NCI-H460 (cell line): ENCODE measurements at regions not wholly inside any gene's neighbourhood (a gene's known extent, or its start where the extent isn't known, plus 50 kb on each side); places are given as distances from the start of the nearest gene placed in this dataset.

ENCODE experiments used
- DNase-seq: peaks from one replicate; pipeline ENCODE4 v3.0.0-alpha.2; 2016; ENCODE audit warnings: low read depth; ENCODE audit errors: extremely low read depth

DNA sequence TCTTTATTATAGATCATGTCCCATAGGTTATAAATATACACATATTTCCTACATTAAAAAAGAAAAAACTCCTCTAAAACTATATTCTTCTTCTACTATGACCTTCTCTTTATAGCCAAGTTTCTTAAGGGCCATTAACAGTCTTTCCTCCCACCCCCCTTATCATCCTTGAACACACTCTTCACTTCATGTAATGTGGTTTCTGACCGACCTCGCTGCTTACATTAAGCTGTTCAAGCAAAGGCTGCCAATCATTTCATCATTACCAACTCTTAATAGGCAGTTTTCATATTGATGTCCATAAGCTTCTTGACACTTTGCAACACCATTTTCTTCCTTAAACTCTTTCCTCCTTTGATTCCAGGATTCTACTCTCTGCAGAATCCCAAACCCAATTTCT is 283.0 kb upstream of the PCSK5 start:
- no peak for DNase-seq

DNA sequence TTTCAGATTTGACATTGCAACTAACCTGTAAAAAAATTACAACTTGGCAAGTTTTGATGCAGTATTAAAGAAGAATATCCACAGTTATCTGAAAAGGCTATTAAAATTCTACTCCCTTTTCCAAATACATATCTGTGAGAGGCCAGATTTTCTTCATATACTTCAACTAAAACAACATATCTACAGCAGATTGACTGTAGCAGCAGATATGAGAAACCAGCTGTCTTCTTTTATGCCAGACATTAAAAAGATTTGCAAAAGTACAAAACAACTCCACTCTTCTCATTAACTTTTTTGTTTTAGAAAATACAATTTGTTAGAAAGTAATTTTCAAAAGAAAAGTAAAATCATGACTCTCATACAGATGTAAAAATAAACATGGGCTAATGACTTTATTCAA is 281.1 kb upstream of the PCSK5 start:
- no peak for DNase-seq

DNA sequence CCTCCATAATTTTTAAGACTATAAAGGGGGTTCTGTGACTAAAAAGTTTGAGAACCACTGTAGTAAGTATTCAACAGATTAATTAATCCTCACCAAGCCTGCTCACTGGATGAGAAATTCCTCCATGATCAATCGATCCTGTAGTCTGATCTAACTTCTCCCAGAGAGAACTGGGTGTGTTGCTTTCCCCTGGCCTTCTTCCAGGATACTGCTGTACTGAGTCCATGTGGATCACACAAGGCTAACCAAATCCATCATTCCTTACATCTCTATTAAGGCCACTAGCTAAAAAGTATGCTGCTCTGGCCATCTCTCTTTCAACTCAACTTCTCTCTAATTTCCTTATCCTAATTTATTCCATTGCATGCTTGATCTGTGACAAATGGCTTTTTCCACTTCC is 280.2 kb upstream of the PCSK5 start:
- DNase-seq: no peak

DNA sequence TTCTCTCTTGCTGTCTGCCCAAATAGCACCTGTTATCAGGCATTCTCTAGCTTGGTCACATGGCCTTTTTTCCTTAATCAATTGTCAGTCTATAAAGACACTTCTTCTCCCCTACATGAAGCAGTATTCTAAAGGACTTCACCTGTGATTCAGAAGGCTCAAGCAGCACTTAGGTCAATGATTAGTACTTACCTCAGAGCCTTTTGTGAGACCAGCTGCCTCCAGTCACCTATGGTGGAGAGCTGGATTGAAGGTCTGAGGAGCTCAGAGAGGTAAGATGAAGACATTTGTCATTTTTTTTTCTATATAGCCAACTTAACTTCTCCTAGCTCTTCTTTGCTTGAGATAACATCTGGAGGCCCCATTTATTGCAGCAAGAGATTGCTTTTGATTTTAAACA is 278.3 kb upstream of the PCSK5 start:
- DNase-seq: no peak

DNA sequence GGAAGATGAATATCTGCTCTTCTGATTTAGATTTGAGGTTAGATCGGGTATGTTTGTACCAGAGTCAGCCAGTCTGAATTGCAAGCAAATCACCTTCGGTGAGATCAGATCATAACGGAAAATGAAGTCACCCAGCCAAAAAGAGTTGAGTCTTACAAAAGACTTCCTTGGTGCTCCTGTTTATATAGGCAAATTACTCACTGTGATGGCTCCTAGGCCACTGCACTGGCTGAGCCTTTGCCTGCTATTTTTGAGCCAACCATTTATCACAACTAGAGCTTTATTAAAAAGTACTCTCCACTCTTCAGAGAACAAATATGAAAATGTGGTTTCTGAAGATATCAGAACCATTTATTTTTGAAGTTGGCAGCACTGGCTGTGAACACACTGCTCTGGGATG is 277.7 kb upstream of the PCSK5 start:
- DNase-seq: no peak

DNA sequence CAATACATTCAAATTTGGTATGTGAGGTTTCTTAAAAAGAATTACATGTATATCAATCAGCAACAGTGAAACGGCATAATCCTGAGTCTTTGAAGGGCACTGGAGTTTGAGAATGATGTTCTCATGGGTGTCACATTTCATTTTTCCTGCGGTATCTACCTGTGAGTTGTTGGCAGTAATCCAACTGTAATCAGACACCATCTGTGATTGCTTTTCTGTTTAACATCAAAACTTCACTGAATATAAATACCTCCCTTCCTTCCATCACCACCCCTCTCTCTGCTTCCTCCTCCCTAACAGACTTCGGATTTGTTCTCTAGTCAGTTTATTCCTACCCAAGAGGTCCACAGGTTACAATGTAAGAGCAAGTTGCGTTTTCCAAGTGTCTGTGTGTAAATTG is 275.2 kb upstream of the PCSK5 start:
- no peak for DNase-seq

DNA sequence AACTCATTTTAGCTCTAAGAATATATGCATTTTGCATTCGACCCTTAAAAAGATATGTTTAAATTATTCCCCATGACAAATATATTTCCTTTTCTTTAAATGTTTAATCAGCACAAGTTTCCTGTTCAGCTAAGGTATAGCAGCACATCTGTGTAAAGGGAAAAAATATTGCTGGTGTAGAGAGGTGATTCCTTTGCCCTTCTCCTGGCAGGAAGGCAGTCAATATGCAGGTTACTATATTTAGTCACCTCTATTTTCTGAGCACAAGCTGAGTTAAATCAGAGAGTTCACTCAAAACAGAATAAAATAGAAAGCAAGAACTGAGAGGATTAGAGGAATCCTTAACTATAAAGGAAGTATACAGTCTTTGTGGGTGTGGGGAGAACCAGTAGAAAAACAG is 274.4 kb upstream of the PCSK5 start:
- no peak for DNase-seq

DNA sequence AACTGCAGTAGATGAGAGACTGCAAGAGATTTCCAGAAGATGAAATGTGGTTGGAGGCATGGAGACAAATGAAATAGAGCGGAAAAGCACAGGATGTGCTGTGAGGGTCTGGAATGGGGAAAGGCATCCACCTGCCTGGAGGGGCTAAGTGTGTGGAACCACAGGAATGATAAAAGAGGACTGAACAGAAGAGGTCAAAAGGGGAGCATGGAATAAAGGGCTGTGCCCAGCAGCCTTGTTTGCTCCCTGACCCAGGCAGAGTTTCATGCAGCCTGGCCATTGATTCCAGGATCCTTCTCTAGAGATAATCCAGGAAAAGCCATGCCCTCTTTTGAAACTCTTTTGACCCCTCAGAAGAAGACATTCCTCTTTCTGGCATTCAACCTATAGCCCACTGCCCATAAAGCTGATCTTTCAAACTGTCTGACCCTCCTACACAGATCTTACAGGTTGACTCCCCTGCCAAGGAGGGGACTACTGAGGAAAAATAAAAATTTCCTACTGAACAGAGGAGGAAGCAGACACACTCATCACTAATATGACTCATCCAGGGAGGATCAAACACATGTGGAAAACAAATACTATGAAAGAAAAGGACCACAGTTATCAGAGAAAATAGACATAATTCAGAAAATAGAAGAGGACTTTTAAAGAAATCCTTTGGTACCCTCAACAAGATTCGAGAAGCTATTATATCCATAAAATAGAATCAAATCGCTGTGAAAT is 273.5 kb upstream of the PCSK5 start:
- no peak for DNase-seq

DNA sequence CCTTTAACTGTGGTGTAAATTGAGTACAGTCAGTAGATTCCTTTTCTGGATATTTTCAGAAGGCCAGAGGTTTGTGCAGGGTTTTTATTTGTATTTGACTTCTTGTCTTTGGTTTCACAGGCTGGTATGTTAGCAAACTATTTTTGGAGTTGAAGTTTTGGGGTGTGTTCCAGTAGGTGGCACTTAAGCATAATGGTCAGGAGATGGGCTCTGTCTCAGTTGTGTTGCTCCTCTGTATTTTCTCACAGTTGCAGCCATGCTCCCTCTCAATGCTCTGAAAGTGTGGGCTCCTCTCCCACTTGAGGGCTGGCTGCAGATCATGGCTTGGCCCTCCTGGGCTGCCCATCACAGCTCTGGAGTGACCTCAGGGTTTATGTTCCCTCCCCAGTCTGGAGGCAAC is 267.0 kb upstream of the PCSK5 start:
- DNase-seq: no peak

DNA sequence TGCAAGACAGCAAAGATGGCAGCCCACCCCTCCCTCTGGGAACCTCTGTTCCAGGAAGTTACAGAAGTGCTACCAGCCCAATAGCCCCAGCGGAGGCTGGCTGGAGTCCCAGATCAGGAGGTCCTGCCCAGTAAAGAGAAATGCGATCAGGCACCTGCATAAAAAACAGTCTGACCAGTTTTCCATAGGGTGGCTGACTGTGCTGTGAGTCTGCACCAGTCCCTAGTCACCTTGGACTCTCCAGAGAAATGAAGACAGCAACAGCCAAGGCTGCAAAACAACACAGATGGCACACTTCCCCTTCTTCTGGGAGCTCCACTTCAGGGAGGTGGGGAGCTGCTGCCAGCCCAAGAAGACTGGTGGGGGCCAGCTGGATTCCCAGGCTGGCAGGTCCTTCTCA is 265.5 kb upstream of the PCSK5 start:
- DNase-seq: no peak

DNA sequence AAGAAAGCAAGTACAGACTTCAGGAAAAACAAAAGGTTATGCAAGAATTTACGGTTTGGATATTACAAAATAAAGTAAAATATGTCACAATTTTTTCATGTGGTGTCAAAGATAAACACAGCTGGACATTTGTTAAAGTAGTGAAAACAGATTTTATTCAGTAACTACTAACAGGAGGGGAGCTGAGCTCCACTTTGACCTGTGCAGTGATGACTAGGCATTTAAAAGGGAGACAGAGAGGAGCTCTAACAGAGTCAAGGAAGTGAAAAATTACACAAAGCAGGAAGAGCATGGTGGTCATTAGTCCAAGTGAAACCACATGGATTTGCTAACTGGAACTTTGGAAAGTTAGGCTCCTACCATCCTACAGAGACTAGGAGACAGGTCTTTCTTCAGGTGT is 263.6 kb upstream of the PCSK5 start:
- no peak for DNase-seq

DNA sequence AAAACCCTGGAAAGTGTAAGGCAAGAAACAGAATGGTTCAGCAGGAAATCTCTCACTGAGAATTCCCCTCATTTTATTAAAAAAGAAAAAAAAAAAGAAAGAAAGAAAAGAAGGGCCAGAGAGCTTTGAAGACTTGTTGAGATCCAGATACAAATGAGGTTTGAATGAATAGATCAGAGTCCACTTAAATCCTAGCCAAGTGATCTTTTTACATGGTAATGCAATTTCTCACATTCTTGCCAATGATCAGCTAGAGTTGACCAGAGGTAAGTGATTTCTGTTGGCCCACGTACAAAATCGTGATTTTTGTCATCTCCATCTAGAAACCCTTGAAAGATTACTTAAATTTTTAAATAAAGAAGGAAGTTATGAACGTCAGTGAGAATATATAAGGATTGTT is 261.5 kb upstream of the PCSK5 start:
- DNase-seq: no peak

DNA sequence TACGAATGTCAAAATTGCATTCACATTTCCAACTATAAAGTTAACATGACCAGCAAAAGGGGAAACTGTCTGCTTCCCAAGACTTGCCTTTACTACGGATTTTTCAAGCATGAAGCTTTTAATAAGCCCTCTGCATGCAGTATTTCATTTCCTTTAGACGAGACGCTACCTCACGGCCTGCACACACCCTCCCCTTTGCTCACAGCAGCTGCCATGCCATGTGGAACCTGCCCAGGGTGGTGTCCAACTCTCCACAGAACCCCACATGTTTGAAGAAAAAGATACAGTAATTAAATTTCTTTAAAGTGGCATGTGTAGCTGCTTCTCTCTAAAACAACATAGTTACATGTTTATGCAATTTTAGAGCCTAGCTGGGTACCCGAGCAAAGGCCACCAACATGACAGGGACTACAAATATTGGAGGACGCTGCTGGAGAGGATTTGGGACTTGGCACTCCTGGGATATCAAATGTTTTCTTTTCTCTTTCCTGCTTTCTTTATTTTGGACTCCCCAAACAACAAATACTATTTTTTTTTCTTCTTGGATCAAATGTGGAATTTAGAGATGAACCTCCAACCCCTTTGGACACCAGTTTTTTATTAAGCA is 256.9 kb upstream of the PCSK5 start:
- DNase-seq: no peak

DNA sequence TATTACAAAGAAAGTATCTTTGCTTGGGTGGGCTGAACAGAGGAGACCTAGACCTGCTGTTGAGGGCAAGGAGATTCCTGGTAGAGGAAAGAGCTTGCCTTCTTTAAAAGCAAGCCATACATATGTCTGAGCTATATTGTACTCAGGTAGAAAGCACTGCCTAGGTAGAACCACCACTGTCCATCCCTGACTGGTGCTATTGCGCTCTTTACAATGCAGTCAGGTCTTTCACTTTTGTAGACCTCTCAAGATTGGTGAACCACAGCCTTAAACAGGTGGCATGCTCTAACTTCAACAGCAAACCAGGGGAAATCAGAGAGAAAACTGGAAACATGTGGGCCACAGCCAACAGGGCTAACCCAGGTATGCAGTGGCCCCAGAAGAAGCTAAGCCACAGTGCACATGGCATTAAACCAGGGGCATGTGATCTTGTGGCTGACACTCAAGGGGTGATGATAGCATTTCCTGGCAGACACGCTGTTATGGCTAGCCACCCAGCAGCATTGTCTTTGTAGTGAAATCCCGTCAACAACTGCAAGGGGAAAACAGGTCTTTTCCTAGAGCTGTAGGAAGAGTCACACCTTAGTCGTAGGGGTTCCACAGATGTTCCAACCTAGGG is 253.9 kb upstream of the PCSK5 start:
- DNase-seq: no peak

DNA sequence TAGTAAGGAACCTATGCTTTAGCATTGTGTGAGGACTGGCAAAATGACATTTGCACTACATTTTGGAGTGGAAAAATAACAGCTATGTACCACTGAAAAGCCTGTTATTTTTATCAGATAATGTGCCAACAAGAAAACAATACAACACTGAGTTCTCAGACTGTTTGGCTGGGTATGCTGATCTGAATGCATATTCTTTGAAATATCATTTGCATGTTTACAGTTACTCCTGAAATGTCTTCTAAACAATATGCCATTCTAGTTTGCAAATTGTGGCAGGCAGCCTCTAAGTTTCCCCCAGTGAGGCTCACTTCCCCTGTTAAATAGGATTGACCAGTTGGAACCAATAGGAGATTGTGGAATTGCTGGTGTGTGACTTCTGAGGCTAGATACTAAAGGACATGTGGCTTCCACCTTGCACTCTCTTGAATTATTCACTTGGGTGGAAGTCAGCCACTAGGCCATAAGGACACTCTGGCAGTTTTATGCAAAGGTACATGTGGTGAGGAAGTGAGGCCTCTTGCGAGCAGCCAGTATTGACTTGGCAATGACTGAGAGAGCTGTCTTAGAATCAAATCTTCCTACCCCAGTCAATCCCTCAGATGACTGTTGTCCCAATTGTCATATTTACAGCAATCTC is 250.4 kb upstream of the PCSK5 start:
- DNase-seq: no peak

DNA sequence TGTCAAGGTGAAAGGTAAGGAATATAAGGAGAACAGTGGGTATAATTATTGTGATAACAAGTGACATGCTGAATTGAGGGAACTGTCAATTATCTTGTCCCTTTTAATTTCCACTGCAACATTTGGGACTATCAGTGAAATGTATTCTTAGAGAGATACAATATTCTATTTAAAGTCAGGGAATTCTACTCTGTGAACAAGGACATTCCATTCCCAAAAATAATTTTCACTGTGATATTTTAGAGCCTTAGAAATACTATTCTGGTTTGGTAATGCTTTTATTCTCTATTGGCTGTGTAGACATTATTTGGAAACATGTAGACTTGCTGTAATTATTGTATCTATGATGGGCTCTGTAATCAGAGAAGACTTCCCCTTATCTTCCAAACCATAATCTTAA is 248.0 kb upstream of the PCSK5 start:
- no peak for DNase-seq

DNA sequence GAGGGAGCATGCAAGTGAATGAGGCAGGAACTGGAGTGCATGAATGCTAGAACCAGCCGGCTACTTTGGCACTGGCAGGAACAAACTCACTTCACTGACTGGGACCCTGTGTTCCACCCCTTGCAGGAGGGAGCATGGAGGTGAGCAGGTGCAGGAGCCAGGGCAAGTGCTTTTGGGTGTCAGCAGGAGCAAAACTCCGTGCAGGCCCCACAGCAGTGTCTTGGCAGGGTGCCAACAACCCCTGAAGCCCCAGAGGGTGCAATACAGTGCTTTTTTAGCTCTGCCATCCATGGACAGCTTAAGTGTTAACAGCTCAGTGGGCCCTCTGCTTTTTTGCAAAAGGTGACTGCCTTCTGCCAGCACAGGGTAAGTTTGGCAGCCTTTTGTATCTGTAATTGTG is 245.8 kb upstream of the PCSK5 start:
- DNase-seq: no peak

DNA sequence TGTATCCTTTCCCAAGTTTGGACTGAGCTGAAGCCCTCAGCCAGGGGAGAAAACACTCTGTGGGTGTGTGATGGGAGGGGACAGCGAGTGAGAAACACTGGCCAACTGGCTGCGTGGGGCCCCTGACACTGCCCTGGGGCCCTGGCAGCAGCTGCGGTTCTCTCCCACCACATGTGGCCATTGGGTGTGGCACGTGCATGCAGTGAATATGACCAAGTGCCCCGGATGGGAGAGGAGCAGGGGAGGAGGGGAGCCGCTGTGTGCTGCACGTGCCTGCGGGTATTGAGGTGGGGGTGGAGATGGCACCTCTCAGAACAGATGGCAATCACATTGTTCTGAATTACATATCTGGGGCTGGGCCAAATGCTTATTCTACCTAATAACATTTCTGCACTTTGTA is 242.4 kb upstream of the PCSK5 start:
- no peak for DNase-seq

DNA sequence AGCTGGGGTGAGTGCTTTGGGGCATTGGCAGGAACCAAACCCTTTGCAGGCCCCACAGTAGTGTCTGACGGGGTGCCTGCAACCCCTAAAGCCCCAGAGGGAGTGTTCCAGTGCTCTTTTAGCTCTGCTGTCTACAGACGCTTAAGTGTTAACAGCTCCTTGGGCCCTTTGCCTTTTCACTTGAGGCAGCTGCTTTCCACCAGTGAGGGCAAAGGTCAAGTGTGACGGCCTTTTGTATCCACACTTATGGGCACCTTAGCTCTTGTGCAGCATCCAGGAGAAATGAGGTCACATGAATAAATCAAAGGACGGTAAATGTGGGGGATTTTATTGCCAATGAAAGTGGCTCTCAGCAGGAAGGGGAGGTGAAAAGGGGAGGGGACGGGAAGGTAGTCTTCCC is 241.4 kb upstream of the PCSK5 start:
- no peak for DNase-seq

DNA sequence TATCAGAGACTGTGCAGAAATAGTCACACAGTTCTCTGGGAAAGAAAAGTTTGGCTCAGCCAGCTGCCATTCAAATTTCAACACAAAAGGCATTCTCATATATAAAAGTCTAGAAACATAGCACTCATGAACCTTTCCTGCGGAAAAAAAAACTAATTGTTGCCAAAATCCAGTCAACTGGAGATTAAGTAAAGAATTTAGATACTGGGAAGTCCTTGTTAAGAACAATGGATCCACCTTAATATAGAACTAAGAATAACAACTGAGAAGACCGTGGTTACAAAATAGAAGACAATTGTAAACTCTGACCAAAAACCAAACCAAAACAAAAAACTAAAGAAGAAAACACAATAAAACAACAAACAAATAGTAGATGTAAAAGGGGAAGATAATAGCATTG is 238.8 kb upstream of the PCSK5 start:
- DNase-seq: no peak

DNA sequence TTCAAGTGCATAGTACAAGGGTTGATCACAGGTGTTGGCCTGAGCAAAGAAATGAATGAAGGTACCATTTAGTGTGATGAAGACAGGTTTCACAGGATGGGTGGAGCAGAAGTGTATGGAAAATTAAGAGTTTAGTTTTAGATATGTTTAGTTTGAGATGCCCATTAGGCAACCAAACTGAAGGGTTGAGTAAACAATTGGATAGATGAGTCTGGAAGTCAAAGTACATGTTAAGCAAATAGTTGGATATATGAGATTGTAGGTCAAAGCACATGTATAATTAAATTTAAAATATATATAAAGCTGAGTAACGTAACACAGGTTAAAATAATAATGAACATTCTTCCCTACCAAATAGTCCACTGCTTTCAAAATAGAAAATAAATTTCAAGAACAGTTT is 237.1 kb upstream of the PCSK5 start:
- no peak for DNase-seq

DNA sequence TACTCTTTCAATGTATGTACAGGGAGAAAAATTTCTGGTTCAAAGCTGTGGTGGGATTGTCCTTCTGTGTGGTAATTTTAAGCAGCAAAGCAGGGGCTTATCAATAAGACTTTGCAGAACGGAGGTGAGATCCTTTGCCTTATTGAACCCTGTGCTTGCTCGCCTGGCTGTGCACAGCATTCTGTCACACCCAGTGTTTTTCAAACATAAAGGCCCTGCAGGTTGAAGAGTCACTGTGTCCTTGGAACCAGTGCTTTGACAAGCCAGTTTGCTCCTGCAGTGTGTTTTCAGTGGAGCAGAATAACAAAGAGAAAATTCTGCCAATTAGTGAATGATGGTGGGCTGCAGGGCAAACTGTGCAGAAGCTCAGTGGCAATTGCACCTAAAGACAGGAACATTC is 236.7 kb upstream of the PCSK5 start:
- DNase-seq: no peak
